ENCODE measurements at regions not wholly inside any gene's neighbourhood (a gene's known extent, or its start where the extent isn't known, plus 50 kb on each side); places are given as distances from the start of the nearest gene placed in this dataset.

DNA sequence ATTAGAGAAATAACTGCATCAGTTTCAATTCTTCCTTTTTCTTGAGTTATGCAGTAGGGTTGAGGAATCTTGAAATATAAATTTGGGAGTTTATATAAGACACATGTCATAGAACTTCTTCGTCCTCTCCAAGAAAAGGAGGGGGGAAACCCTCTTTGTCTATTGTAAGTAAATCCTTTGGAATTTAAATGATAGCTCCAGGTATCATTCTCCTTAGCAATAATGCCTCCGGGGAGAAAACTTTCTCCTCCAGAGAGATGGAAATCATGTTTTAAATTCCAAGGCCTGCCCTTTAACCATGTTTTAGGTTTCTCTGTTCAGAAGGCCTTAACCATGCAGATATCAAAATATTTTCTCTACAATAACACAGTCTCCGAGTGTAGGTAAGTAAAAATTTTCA, 899.7 kb upstream of the GCFC2 start:
- TF ChIP-seq, protein P1, sequence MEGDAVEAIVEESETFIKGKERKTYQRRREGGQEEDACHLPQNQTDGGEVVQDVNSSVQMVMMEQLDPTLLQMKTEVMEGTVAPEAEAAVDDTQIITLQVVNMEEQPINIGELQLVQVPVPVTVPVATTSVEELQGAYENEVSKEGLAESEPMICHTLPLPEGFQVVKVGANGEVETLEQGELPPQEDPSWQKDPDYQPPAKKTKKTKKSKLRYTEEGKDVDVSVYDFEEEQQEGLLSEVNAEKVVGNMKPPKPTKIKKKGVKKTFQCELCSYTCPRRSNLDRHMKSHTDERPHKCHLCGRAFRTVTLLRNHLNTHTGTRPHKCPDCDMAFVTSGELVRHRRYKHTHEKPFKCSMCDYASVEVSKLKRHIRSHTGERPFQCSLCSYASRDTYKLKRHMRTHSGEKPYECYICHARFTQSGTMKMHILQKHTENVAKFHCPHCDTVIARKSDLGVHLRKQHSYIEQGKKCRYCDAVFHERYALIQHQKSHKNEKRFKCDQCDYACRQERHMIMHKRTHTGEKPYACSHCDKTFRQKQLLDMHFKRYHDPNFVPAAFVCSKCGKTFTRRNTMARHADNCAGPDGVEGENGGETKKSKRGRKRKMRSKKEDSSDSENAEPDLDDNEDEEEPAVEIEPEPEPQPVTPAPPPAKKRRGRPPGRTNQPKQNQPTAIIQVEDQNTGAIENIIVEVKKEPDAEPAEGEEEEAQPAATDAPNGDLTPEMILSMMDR (IDR thresholded peaks at IDR 0.05 in 2 of 3, conservative IDR thresholded peaks at IDR 0.05 in 1 of 3; ENCODE audit: borderline replicate concordance in 1 of 3, insufficient read depth in 1 of 3, low read depth in 2 of 3, low read length in 2 of 3): no peak
- TF ChIP-seq, protein P2, sequence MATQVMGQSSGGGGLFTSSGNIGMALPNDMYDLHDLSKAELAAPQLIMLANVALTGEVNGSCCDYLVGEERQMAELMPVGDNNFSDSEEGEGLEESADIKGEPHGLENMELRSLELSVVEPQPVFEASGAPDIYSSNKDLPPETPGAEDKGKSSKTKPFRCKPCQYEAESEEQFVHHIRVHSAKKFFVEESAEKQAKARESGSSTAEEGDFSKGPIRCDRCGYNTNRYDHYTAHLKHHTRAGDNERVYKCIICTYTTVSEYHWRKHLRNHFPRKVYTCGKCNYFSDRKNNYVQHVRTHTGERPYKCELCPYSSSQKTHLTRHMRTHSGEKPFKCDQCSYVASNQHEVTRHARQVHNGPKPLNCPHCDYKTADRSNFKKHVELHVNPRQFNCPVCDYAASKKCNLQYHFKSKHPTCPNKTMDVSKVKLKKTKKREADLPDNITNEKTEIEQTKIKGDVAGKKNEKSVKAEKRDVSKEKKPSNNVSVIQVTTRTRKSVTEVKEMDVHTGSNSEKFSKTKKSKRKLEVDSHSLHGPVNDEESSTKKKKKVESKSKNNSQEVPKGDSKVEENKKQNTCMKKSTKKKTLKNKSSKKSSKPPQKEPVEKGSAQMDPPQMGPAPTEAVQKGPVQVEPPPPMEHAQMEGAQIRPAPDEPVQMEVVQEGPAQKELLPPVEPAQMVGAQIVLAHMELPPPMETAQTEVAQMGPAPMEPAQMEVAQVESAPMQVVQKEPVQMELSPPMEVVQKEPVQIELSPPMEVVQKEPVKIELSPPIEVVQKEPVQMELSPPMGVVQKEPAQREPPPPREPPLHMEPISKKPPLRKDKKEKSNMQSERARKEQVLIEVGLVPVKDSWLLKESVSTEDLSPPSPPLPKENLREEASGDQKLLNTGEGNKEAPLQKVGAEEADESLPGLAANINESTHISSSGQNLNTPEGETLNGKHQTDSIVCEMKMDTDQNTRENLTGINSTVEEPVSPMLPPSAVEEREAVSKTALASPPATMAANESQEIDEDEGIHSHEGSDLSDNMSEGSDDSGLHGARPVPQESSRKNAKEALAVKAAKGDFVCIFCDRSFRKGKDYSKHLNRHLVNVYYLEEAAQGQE (IDR thresholded peaks at IDR 0.05; ENCODE audit: low read depth): no peak
- TF ChIP-seq SP1 (IDR thresholded peaks at IDR 0.05; ENCODE audit: low read depth) (no peak), POLR2A (IDR thresholded peaks at IDR 0.05; ENCODE audit: borderline replicate concordance, extremely low read depth, insufficient read depth, insufficient read length) (no peak), POLR2AphosphoS5 (IDR thresholded peaks at IDR 0.05; ENCODE audit: low read depth, low read length) (no peak)
